Gastroesophageal sphincter (tissue), 3 donors: ENCODE measurements at regions not wholly inside any gene's neighbourhood (a gene's known extent, or its start where the extent isn't known, plus 50 kb on each side); places are given as distances from the start of the nearest gene placed in this dataset.

Source experiments
- EP300 ChIP-seq: sonication (generic); formaldehyde crosslinking; IDR thresholded peaks from one replicate; pipeline ENCODE4 v1.6.1; 2017; ENCODE audit warnings: antibody characterized with exemption, mild to moderate bottlenecking
- POLR2A ChIP-seq, 2 donors: fragments of 450-650 bp; IDR thresholded peaks; one replicate each; pipeline ENCODE4 v1.6.1; 2017; ENCODE audit warnings: antibody characterized with exemption in 2 of 2, mild to moderate bottlenecking in 2 of 2, moderate library complexity in 1 of 2
- POLR2AphosphoS5 ChIP-seq: sonication (generic); formaldehyde crosslinking; IDR thresholded peaks from one replicate; pipeline ENCODE4 v1.6.1; 2017; ENCODE audit warnings: antibody characterized with exemption
- TF ChIP-seq, protein P1 (sequence below), 4 experiments: fragments of 200-600 bp in 2 of 4; fragments of 450-650 bp in 2 of 4; sonication (generic) in 1 of 4; IDR thresholded peaks; one replicate each; pipeline ENCODE4 v1.5.1; 2017 to 2019; ENCODE audit warnings: antibody characterized with exemption in 4 of 4, mild to moderate bottlenecking in 2 of 4, moderate library complexity in 2 of 4

DNA sequence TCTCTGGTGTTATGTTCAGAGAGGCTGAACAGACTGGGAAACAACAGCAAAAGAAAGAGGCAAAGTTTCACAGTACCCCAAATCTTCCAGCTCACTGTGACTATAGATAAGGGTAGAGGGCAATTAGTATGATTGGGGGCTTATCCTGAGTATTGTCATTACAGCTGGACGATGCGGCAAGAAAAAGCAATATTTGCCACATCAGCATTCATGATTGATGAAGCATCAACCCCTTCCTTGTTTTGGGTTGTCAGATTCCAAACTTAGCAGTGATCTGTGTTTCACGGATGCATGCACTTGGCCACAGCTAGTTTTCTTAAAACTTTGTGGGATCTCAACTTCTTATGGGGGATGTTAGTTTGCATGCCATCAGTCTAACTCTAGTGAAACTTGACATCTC, 348.8 kb upstream of the SLITRK5 start:
- TF ChIP-seq, protein P1, sequence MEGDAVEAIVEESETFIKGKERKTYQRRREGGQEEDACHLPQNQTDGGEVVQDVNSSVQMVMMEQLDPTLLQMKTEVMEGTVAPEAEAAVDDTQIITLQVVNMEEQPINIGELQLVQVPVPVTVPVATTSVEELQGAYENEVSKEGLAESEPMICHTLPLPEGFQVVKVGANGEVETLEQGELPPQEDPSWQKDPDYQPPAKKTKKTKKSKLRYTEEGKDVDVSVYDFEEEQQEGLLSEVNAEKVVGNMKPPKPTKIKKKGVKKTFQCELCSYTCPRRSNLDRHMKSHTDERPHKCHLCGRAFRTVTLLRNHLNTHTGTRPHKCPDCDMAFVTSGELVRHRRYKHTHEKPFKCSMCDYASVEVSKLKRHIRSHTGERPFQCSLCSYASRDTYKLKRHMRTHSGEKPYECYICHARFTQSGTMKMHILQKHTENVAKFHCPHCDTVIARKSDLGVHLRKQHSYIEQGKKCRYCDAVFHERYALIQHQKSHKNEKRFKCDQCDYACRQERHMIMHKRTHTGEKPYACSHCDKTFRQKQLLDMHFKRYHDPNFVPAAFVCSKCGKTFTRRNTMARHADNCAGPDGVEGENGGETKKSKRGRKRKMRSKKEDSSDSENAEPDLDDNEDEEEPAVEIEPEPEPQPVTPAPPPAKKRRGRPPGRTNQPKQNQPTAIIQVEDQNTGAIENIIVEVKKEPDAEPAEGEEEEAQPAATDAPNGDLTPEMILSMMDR (IDR thresholded peaks at IDR 0.05): no peak
- TF ChIP-seq POLR2AphosphoS5: no peak
- no peak for TF ChIP-seq POLR2A (IDR thresholded peaks at IDR 0.05)
- no peak for TF ChIP-seq EP300
